NCI-H2029 (cell line): ENCODE measurements at regions not wholly inside any gene's neighbourhood (a gene's known extent, or its start where the extent isn't known, plus 50 kb on each side); places are given as distances from the start of the nearest gene placed in this dataset.
"Not testable (repeated sequence)": the region's sequence is repeated elsewhere in the genome, so short reads cannot be mapped to it uniquely, and the experiment has no call there.

ENCODE experiments used
- DNase-seq: peaks from one replicate; lab custom pipeline; 2025; lab: John Stamatoyannopoulos, UW

GRCh38 chr20:4434681-4435080 is 185.6 kb upstream of the ADRA1D start:
- DNase-seq: no peak

- no peak for DNase-seq
Measured at GRCh38 chr20:4431446-4431845, 182.4 kb upstream of the ADRA1D start.

- not testable (repeated sequence) for DNase-seq
Measured at GRCh38 chr20:4430826-4431225, 181.7 kb upstream of the ADRA1D start.

- no peak for DNase-seq
Measured at GRCh38 chr20:4427940-4428586, 179.0 kb upstream of the ADRA1D start.

GRCh38 chr20:4418141-4418540 is 169.1 kb upstream of the ADRA1D start:
- no peak for DNase-seq

GRCh38 chr20:4415281-4415680 is 166.2 kb upstream of the ADRA1D start:
- no peak for DNase-seq

GRCh38 chr20:4413314-4414049 is 164.4 kb upstream of the ADRA1D start:
- DNase-seq: no peak

- no peak for DNase-seq
Measured at GRCh38 chr20:4412216-4412615, 163.1 kb upstream of the ADRA1D start.

- DNase-seq: no peak
Measured at GRCh38 chr20:4411744-4412143, 162.7 kb upstream of the ADRA1D start.

- DNase-seq: no peak
Measured at GRCh38 chr20:4406627-4407026, 157.5 kb upstream of the ADRA1D start.

GRCh38 chr20:4401601-4402000 is 152.5 kb upstream of the ADRA1D start:
- no peak for DNase-seq

- no peak for DNase-seq
Measured at GRCh38 chr20:4384961-4385360, 135.9 kb upstream of the ADRA1D start.

GRCh38 chr20:4383961-4384360 is 134.9 kb upstream of the ADRA1D start:
- DNase-seq: no peak

GRCh38 chr20:4375881-4376280 is 126.8 kb upstream of the ADRA1D start:
- no peak for DNase-seq

GRCh38 chr20:4373454-4373853 is 124.4 kb upstream of the ADRA1D start:
- DNase-seq: no peak

GRCh38 chr20:4371623-4372251 is 122.7 kb upstream of the ADRA1D start:
- DNase-seq: no peak

GRCh38 chr20:4370851-4371250 is 121.8 kb upstream of the ADRA1D start:
- no peak for DNase-seq

- DNase-seq: no peak
Measured at GRCh38 chr20:4369798-4370124, 120.7 kb upstream of the ADRA1D start.

- DNase-seq: no peak
Measured at GRCh38 chr20:4369119-4369797, 120.2 kb upstream of the ADRA1D start.

- DNase-seq: no peak
Measured at GRCh38 chr20:4366076-4366475, 117.0 kb upstream of the ADRA1D start.

GRCh38 chr20:4358552-4358951 is 109.5 kb upstream of the ADRA1D start:
- DNase-seq: no peak

- no peak for DNase-seq
Measured at GRCh38 chr20:4352348-4352747, 103.3 kb upstream of the ADRA1D start.

GRCh38 chr20:4350096-4350495 is 101.0 kb upstream of the ADRA1D start:
- no peak for DNase-seq
